Stimulated activated CD4-positive, alpha-beta T cell treated with anti-CD3 and anti-CD28 coated beads, TNF-alpha, amount 100 ng/mL, for 24 hours (primary cell): ENCODE measurements at regions not wholly inside any gene's neighbourhood (a gene's known extent, or its start where the extent isn't known, plus 50 kb on each side); places are given as distances from the start of the nearest gene placed in this dataset.
"Not testable (repeated sequence)": the region's sequence is repeated elsewhere in the genome, so short reads cannot be mapped to it uniquely, and the experiment has no call there.

Experiments
- DNase-seq, 3 experiments: peaks; one replicate each; pipeline ENCODE4 v3.0.0-alpha.2; 2020; ENCODE audit warnings: low read depth in 3 of 3

DNA sequence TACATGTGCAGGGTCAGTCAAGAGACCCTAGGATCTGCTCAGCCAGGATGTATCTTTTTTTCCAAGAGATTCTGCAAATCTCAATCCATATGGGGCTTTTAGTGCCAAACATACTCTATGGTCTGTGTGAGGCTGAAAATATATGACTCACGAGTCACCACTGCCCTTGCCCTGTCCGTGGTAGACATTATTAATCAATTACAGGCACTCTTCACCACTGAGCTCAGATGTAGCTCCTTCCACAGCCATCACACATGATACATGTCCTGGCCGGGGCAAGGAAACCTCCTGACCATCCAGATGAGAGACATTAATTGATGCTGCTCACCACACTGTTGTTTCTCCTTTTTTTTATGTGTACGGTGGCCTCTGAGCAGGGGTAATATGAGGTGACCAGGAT lies 90.2 kb upstream of the RET start:
- DNase-seq = no peak

DNA sequence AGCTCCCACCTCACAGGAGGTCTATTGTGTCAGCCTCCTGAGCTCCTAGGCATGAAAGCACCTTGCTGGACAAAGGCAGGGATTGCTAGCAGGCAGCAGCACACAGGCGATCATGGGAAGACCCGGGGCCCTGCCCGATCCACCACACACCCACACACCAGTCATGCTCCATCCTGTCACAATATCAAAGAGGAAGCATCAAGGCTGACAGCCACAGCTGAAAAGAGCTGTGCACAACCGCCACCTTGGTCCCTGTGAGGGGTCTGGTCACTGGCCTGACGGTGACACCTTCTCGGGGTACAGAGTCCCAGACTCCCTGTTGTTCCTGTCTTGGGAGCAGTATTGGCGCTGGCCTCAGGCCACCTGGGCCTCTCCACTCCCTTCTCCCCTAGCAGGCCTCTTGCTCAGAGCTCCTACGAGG lies 89.7 kb upstream of the RET start:
- no peak for DNase-seq

DNA sequence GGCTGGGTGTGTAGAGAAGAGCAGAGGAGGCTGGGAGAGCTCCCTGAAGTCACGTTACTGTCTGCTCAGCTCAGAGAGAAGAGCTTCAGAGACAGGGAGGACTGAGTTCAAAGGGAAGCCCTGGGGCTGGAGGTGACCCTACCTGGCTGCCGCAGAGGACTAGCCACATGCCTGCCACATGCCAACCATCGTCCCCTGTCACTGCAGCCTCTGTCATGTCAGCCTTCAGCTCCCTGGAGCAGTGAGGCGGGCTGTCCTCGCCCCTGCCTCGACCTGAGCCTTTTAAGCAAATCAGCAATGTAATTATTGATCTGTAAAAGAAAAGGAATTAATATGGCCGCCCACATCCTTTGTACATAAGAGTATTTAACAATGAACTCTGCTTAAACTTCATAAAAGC lies 89.3 kb upstream of the RET start:
- no peak for DNase-seq

DNA sequence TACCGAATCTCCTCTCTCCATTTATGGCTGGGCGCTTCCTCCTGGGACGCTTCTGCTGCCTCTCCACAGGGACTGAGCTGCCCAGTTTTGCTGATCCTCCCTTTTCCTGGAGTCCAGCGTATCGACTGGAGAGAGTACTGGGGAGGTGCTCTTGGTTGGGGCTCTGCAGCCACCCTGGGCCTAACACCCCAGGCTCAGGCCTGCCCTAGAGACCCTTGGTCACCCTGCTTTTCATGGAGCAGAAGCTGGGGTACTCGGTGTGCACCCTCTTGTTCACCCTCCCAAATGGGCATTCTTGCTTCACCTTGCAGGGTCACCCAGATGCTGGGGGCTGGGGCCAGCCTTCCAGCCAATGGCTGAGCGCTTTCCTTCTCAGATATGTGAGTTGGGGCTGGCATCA lies 88.8 kb upstream of the RET start:
- DNase-seq = no peak

DNA sequence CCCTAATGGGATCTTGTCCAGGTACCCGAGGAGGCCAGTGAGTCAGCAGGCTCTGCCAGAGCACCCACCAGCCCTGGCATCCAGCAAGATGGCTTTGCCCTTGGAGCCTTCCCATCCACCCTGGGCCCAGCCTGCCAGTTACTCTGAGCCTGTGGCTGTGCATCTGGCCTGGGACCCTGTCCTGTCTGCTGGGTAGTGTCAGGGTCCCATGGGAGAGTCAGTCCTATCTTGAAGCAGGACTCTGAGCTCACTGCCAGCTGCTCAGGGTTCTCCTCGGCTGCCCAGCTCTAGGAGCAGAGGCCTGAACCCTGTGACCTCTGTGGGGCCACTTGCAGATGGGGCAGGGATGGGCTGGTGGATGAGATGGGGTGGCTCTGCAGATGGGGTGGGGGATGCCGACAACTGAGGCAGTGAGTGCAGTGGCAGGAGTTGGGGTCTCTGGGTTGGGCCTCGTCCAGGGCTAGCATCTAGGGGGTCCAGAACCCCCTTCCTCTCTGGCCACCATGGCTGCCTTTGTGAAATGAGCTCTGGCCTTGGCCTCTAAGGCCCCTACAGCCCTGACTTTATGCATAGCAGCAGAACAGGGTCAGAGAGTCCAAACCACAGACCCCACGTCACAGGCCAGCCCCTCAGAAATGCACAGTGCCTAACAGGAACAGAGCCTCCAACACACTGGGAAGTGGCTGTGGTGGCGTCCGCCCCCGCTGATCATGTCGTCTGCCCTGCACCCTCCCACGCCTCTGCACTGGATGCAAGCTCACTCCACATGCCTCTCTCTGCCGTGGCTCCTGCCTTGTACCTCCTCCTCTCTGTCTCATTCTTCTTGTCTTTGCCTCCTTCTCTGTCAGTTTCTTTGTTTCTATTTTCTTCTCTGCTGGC lies 88.1 kb upstream of the RET start:
- DNase-seq = peak in 1 of 3 experiments; percentile 9

DNA sequence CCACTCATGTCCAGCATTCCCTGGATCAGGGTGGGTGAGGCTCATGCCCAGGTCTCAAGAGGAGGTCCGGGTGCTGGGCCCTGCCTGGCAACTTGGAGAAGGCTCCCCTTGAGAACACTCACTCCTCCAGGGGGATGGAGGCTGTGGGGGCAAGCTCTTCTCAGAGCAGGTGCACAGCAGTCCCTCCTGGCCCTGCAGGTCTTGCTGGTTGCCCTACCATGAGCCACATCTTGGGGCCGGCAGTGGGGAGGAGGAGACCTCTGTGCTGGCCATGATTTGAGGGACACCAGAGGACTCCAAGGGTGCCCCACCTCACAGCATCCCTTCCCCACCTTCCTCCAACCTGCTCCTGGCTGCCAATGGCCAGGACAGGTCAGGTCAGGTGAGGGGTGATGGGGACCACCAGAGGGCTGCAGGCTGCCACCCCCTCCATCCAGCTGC lies 87.4 kb upstream of the RET start:
- no peak for DNase-seq

DNA sequence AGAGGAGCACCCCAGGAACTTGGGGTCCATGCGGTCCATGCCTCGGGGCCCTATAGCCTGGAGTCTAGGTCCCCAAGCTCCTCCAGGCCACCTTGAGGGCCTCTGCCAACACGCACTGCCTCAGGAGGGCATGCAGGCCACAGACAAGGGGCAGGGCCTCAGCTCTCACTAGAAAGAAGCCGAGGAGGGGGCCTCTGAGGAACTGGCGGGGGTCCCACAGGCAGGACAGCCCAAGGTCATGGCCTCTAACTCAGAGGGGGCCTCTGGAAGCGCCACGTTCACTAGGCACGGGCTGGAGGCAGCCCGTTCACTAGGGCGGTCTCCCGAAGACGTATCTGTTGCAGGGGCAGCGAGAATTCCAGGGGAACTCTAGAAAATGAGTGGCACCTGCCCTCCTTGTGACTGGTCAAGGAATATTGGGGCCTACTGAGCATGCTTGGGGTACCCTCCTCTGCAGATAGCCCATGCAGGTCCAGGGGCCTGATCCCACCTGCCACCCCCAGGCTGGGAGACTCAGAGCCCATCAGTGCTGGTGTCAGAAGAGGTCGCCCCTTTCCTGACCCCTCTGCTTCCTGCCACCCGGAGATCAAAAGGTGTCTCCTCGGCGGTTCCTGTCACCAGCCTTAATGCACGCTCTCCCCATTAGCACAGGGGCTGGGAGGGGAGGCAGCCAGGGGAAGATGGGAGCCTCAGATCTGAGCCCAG lies 86.7 kb upstream of the RET start:
- no peak for DNase-seq

DNA sequence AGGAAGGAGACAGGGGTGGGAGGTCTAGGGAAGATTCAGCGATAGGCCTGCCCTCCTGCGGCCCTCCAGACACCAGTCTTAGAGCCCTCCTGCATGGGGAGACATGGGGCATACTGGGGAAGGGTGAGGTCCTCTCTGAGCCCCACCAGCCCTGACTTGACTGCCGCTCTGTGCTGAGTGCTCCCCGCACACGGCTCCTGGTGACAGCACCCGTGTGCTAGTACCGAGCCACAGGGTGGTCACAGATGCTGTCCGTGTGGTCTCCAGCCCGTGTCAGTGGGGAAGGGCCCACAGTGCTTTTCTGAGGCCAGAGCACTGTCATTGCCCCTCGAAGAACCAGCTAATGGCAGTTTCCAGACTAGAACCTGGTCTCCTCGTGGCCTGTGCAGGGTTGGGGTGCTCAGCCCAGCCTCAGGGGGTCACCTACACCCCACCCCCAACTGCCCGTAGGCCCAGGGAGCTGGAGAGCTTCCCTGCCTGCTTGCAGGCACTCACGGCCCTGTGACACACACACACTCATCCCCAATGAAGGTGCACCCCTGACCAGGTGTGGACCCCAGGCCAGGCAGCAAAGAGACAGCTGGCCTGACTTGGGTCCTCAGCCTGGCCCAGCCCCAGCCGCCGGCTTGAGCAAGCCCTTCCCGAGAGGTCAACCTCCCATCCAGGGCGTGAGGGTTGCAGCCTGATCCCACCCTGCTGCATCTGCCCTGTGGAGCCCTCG lies 86.0 kb upstream of the RET start:
- DNase-seq = no peak

DNA sequence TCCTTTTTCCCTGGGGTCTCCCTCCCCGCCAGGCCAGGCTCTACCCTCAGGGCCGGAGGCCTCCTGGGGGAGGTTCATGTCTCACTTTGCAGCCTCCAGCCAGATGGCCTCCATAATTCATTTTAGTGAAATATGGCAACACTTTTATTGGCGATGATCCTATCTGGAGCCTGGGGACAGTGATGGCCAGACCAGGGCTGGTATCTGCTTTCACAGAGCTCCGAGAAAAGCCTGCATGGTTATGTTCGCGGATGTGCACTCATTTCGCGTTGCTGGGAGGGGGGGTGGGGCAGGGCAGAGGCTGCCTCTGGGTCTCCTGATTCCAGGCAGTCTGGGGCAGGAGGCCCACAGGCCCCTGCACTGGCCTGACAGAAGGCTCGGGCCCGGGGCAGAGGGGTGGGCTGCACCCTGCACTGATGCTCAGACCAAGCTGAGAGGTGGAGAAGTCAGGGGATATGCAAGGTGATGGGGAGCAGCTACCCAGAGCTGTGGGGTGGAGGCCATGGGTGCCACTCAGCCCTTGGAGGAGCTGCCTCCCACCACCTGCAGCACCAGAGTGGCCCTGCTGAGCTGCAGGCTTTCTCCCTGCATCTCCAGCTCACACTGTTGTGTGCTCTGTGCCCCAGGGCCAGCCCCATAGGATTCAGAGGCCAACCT lies 85.3 kb upstream of the RET start:
- no peak for DNase-seq

DNA sequence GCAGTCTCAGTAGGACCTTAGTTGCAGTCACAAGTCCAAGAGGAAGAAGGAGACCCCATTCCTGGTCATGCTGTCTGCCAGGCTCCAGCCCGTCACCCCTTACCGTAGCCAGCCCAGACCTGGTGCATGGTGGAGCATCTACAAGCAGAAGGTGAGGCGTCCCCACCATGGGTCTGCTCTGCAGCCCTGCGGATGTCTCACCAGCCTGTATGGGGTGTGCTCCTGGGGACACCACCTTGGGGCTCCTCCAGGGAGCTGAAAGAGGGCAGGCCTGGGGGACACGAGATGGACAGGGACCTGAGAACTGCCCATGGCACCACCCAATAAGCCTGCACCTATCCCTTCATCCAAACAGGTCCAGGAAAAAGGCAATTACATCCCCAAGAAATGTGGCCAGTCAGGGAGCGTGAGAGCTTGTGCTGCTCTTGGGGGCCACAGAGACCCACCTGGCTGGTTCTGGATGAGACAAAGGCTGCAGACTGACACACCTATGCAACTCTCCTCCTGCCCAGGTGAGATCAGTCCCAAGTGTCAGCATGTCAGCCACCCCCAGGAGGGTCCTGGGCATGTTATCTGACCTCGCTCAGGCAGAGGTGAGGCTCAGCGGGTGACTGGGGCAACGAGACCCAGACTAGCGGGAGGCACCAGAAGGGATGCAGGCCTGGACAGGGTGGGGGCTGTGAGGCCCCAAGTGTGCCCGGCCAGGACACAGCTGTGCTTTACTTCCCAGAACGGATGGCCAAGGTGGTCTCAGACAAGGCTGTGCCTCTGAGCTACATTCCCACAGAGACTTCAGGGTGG lies 84.5 kb upstream of the RET start:
- no peak for DNase-seq

DNA sequence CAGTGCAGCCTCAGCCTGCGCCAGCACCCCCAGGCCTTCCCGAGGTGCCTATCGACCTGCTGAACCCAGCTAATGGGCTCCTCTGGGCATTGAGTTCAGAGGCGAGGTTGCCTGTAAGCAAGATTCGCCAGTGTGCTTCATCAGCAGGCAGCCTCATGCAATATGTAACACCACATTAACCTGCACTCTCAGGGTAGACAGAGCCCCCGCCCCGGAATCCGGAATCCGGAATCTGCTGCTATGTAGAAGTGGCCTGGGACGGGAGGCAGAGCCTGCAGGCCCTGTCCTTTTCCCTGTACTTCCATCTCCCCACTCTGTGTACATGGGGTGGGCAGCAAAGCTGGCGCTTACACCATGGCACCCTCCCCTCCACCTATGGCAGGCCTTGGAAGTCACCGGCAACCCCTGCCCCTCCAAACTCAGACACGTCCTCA lies 83.9 kb upstream of the RET start:
- no peak for DNase-seq

DNA sequence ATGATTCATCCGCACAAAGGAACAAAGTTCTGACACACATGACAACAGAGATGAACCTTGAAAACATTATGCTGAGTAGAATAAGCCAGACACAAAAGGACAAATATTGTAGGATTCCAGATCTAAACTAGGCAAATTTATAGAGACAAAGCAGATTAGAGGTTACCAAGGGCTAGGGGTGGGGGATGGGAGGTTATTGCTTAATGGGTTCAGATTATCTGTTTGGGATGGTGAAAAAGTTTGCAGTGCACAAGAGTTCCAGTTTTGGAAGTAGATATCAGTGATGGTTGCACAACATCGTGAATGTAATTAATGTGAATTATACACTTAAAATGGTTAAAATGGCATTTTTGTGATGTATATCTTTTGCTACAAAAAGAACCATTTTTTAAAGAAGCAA lies 82.0 kb upstream of the RET start:
- not testable (repeated sequence) for DNase-seq

DNA sequence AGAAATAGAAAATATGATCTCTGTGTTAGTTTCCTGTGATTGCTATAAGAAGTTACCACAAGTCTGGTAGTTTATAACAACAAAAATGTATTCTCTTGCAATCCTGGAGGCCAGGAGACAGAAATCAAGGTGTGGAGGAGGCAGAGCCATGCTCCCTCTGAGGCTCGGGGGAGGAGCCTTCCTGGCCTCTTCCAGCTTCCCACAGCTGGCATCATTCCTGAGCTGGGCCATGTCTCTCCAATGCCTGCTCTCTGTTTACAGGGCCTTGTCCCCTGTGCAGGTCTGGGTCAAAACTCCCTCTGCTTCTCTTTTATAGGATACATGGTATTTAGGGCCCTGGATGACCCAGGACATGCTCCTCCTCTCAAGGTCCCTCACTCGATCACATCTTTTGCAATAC lies 81.3 kb upstream of the RET start:
- no peak for DNase-seq

DNA sequence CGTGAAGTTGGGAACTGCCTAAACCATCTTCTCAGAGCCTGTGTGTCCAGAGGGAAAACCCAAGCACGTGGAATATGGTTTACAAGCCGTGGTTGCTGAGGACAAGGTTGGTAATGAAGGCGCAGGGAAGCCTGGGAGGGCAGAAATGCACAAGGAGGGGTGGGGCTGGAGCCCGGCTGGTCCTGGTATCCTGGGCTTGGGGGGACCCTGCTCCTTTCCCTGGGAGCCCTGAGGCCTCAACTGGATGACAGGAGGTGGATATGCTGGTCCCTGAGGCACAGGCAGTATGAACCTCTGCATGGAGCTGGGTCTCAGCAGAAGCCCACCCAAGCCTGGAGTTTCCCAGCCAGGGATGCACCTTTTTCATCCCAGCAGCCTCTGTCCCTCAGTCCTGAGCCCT lies 80.3 kb upstream of the RET start:
- no peak for DNase-seq

DNA sequence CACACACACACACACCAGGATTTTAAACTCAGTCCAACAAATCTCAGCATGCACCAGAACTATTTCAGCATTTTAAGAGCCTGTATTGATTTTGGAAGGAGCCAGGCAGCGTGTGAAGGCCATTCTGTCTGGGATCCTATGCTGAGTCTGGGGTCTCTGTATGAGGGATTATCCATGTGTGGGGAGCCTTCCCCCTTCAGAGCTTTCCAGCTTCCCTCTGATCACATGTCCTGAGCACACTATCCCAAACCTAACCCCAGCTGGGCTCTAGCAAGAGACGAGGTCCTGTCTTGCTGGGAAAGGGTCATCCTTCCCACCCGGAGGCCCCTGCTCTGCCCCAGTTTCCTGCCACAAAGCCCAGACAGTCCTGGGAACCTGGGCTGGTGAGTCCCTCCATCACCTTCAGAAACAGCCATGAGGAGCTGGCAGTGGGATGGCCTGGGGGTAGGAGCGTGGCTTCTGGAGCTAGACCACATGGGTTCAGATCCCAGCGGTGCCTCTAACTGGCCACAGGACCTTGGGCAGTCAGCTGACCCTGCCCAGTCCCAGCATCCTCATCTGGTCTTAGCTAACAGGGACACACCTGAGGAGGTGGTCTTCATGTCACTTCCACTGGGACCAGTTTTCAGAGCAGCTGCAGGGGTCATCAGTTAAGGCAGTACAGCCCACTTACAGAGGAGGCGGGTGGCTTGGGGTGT lies 79.6 kb upstream of the RET start:
- no peak for DNase-seq

DNA sequence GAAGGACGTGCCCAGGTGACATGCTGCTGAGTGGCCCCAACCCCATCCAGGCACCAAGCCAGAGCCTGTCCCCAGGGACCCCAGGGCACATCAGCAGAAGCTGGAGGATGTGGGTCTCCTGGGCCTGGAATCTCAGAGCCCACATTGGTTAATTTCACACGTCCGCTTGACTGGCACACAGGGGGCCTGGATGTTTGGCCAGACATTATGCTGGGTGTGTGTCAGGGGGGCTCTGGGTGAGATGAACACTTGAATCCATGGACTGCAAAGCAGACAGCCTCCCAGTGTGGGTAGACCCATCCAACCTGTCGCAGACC lies 79.1 kb upstream of the RET start:
- DNase-seq = no peak

DNA sequence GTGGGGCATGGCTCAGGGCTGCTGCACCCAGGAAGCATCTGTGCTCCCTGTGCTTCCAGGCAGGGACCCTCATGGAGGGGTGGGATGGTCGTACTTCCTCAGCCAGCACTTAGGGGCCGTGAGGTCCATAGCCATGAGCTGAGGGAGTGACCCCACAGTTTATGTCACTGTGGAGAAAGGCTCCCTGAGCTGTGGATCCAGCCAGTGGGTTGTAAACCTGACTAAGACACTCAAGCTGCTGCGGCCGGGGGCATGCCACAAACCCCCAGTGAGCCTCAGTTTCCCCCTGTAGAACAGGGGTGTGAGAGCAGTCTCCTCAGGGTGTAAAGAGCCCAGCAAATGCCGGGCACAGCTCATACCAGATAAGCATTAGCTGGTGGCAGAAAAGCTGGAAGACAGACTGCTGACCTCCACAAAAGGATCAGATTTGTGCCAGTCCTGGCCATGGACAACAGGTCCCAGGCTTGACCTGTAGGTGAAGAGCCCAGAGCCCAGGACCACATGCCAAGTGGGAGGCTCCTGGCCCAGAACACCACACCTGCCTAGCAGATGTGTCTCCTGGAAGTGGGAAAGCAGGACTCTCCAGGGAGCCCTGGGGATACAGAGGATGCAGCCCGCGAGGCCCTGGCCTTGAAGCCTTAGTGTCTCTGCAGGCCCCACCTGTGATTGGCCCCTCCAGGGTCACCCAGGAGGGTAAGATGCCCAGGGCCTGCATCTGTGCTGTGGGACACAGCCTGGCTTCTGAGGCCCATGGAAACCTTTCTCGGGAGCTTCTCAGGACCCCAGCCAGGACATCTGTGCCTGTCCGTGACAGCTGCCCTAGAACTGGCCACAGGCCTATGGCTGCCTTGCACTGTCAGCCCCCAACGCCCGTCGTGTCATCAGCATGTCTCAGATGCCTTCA lies 78.1 kb upstream of the RET start:
- DNase-seq = no peak

DNA sequence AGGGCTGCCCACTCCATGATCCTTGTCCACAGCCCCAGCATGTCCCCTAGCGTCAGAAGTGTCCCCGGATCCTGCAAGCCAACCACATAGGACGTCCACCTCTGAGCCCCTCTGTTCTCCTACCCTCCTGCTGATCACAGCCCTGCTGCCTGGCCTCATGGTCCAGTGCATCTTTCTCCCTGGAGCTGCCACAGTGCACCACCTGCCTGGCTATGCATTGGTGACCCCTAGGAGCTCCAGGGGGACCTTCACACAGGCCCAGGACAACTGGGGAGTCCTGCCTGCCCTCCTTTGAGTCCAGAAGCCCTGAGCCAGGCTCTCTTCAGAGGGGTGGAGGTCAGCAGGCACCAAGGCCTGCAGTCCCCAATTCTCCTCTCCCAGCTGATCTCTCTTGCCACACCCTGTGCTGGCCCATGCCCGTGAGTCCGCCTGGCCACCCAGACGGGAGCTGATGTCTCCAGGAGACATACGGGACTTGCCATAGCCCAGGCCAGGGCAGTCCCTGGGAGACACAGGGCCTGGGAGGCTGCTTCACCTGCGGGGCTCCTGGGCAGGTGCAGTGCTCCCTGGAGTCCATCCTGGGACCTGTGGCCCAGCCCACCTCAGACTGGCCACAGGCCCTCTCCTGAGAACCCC lies 77.4 kb upstream of the RET start:
- no peak for DNase-seq

DNA sequence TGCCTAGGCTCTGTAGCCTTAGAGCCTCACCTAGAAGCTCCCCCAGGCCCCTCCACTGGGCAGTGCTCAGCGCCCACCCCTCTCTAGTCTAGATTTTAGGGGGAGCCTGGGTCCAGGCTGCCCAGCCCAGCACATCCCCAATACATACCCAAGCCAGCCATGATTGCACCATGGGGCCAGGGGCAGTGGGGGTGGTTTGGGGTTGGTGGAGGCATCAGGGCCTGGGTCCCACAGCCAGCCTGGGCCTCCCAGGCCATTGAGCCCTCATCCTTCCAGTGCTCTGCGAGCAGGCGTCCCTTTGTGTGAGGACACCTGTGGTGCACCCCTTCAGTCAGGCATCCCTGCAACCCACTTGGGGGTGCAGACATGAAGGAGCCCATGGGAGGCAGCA lies 76.9 kb upstream of the RET start:
- no peak for DNase-seq
